ENCODE measurements at regions not wholly inside any gene's neighbourhood (a gene's known extent, or its start where the extent isn't known, plus 50 kb on each side); places are given as distances from the start of the nearest gene placed in this dataset.

- no peak for TF ChIP-seq CTCF (IDR thresholded peaks at IDR 0.05)
- TF ChIP-seq POLR2A (IDR thresholded peaks at IDR 0.05), result no peak
Measured at GRCh38 chr16:59356144-59356543, 622.0 kb upstream of the GOT2 start.

All from lower leg skin (tissue), 3 donors.